ENCODE measurements at regions not wholly inside any gene's neighbourhood (a gene's known extent, or its start where the extent isn't known, plus 50 kb on each side); places are given as distances from the start of the nearest gene placed in this dataset.

GRCh38 chr17:62913991-62914570 lies 52.0 kb upstream of the TANC2 start:
- Histone ChIP-seq H3K4me3 (no peak overlapping the region), H3K27ac (no peak overlapping the region), H3K36me3 (replicated peaks in 1 of 2) (no peaks in the 10 kb centered on the region), H3K4me1 (replicated peaks in 1 of 2) (no peaks in the 10 kb centered on the region), H3K9me3 (replicated peaks in 1 of 3) (no peaks in the 10 kb centered on the region), H3K27me3 (no peaks in the 10 kb centered on the region)
- intact Hi-C loops (cut with DNase I), result no loop called here
- 79 to 90% (median 84%) methylated on average over 3 of the region's 3 CpGs for WGBS, 4 donors
- no peak for DNase-seq
- no peak for TF ChIP-seq POLR2A (IDR thresholded peaks at IDR 0.05)
- TF ChIP-seq, protein P1, sequence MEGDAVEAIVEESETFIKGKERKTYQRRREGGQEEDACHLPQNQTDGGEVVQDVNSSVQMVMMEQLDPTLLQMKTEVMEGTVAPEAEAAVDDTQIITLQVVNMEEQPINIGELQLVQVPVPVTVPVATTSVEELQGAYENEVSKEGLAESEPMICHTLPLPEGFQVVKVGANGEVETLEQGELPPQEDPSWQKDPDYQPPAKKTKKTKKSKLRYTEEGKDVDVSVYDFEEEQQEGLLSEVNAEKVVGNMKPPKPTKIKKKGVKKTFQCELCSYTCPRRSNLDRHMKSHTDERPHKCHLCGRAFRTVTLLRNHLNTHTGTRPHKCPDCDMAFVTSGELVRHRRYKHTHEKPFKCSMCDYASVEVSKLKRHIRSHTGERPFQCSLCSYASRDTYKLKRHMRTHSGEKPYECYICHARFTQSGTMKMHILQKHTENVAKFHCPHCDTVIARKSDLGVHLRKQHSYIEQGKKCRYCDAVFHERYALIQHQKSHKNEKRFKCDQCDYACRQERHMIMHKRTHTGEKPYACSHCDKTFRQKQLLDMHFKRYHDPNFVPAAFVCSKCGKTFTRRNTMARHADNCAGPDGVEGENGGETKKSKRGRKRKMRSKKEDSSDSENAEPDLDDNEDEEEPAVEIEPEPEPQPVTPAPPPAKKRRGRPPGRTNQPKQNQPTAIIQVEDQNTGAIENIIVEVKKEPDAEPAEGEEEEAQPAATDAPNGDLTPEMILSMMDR (IDR thresholded peaks at IDR 0.05), result no peak

DNA sequence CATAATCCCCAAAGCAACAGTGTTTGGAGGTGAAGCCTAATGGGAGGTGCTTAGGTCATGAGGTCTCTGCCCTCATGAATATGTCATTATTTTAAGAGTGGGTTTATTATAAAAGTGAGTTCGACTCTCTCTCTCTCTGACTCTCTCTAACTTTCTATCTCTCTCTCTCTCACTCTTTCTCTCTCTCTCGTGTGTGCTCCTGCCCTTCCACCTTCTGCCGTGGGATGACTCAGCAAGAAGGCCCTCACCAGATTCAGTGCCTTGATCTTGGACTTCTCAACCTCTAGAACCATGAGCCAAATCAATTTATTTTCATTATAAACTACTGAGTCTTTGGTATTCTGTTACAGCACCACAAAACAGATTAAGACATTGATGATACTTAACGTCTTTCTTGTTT lies 53.7 kb upstream of the TANC2 start:
- no peaks in the 10 kb centered on the region for H3K9me3 ChIP-seq (replicated peaks in 1 of 3)
- intact Hi-C loops (cut with DNase I), result no loop called here
- no peaks in the 10 kb centered on the region for H3K36me3 ChIP-seq (replicated peaks in 1 of 2)
- TF ChIP-seq POLR2A (IDR thresholded peaks at IDR 0.05), result no peak
- TF ChIP-seq, protein P1 (IDR thresholded peaks at IDR 0.05), result no peak
- DNase-seq, result no peak
- H3K4me3 ChIP-seq, result no peak overlapping the region
- WGBS, 4 donors, result 84 to 91% (median 87%) methylated on average over 4 of the region's 4 CpGs
- no peak overlapping the region for H3K27ac ChIP-seq
- H3K4me1 ChIP-seq (replicated peaks in 1 of 2), result no peaks in the 10 kb centered on the region
- H3K27me3 ChIP-seq, result no peaks in the 10 kb centered on the region

DNA sequence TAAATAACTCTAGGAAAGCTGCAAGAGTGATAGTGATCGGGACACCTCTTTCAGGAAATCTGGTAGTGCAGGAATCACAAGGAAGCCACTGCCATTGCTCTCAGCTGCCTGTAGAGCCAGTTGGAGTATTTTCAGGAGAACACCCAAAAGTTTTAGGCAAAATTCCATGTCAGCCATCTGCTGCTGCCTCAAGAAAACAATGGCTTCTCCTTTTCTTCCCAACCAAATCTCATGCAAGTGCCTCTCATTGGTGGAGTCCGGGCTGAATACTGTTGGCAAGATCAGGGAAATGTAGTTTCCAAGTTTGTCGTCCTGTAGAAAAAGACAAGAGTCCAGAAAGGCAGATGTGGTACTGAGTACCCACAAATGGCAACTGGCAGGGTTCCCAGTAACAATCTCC lies 54.9 kb upstream of the TANC2 start:
- no peak for DNase-seq
- TF ChIP-seq POLR2A (IDR thresholded peaks at IDR 0.05), result no peak
- TF ChIP-seq, protein P1 (IDR thresholded peaks at IDR 0.05), result no peak
- Histone ChIP-seq H3K4me3 (no peak overlapping the region), H3K9me3 (replicated peaks in 1 of 3) (no peaks in the 10 kb centered on the region), H3K27me3 (no peaks in the 10 kb centered on the region), H3K27ac (no peak overlapping the region), H3K36me3 (replicated peaks in 1 of 2) (no peaks in the 10 kb centered on the region), H3K4me1 (replicated peaks in 1 of 2) (no peaks in the 10 kb centered on the region)
- WGBS, 4 donors, result 73 to 76% (median 74%) methylated on average over 3 of the region's 3 CpGs
- intact Hi-C loops (cut with DNase I), result no loop called here

DNA sequence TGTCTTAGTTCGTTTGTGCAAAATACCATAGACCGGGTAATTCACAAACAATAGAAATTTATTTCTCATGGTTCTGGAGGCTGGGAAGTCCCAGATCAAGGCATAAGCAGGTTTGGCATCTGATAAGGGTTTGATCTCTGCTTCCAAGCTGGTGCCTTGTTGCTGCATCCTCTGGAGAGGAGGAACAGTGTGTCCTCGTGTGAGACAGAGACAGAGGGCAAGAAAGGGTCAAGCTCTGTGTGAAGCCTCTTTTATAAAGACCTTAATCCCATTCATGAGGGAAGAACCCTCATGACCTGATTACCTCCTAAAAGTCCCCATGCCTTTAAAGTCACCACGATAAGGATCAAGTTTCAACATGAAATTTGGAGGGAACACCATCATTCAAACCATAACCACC lies 55.8 kb upstream of the TANC2 start:
- H3K4me3 ChIP-seq, result no peak overlapping the region
- H3K36me3 ChIP-seq (replicated peaks in 1 of 2), result no peaks in the 10 kb centered on the region
- WGBS, 4 donors, result 59 to 75% (median 66%) methylated on average over 4 of the region's 4 CpGs
- H3K27me3 ChIP-seq, result no peaks in the 10 kb centered on the region
- H3K9me3 ChIP-seq (replicated peaks in 1 of 3), result no peaks in the 10 kb centered on the region
- TF ChIP-seq, protein P1 (IDR thresholded peaks at IDR 0.05), result no peak
- TF ChIP-seq POLR2A (IDR thresholded peaks at IDR 0.05), result no peak
- intact Hi-C loops (cut with DNase I), result no loop called here
- no peak overlapping the region for H3K27ac ChIP-seq
- no peaks in the 10 kb centered on the region for H3K4me1 ChIP-seq (replicated peaks in 1 of 2)
- no peak for DNase-seq
